GM19025 (cell line): ENCODE measurements at regions not wholly inside any gene's neighbourhood (a gene's known extent, or its start where the extent isn't known, plus 50 kb on each side); places are given as distances from the start of the nearest gene placed in this dataset.

Source experiments
- ATAC-seq: cut with Tn5 transposase; IDR thresholded peaks from one replicate; pipeline ENCODE4 v1.9.1; 2021; ENCODE audit warnings: mild to moderate bottlenecking, low read depth, moderate library complexity; ENCODE audit not compliant: unreplicated experiment

DNA sequence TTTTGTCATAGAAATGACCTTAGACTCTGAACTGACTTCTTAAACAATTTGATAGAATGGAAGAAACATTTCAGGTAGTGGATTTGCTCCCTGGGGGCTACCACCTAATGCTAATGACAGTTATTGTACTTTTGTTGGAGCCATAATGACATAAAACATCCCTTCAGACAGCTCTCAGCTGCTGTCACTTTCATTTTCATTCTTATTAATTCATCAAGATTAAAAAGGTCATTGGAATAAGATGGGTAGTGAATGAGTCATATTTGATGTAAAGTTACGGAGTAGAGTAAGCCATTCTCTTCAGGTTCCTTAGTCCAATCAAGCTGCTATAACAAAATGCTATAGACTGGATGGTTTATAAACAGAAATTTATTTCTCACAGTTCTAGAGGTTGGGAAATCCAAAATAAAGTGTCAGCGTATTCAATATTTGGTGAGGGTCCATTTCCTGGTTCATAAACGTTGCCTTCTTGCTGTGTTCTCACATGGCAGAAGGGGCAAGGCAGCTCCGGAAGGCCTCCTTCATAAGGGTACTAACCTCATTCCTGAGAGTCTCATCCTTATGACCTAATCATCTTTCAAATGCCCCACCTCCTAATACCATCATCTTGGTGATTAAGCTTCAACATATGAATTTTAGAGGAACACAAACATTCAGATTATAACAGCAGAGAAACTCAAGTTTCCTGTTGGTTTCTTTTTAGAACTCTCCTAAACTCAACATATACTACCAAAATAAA is 268.5 kb downstream of the ARAP2 start:
- no peak for ATAC-seq

DNA sequence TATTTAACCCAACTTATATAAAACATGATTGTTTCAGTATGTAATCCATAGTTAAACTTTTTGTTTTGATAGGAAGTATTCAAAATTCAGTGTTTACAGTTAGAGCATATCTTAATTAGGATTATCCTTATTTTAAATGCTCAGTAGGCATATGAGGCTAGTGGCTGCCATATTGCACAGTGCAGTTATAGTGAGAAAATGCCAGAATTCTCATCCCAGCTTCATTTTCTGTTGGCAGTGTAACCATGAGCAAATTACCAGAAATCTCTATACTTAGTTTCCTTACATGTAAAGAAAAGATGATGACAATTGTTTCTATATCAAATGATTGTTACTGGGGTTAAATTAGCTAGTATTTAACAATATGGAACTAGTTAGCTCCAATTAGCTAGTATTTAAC is 265.8 kb downstream of the ARAP2 start:
- ATAC-seq = no peak

DNA sequence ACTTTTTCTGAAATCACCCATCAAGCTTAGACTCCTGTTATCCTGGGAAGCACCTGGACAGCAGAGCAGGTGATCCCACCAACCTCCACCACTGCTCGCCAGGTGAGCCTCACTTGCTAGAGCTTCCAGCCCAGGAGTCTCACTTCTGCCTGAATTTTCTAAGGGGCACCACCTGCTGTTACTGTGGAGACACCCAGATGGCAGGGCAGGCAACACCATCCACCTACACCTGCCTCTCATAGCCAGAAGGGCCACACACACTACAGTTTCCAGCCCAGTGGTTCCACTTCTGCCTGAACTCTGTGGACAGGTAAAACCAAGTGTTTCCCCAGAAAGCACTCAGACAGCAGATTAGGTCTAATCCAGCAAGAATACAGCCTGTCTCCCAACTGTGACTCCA is 262.0 kb downstream of the ARAP2 start:
- no peak for ATAC-seq

DNA sequence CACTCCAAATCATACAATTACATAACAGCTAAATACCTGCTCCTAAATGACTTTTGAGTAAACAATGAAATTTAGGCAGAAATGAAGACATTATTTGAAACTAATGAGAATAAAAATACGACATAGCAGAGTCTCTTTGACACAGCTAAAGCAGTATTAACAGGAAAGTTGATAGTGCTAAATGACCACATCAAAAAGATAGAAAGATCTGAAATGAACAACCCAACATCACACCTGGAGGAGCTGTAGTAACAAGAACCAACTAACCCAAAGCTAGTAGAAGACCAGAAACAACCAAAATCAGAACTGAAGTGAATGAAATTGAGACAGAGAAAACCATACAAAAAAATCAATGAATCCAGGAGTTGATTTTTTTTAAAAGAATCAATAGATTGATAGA is 257.8 kb downstream of the ARAP2 start:
- ATAC-seq = no peak

GRCh38 chr4:35993606-35994005 is 250.7 kb downstream of the ARAP2 start:
- ATAC-seq = no peak

DNA sequence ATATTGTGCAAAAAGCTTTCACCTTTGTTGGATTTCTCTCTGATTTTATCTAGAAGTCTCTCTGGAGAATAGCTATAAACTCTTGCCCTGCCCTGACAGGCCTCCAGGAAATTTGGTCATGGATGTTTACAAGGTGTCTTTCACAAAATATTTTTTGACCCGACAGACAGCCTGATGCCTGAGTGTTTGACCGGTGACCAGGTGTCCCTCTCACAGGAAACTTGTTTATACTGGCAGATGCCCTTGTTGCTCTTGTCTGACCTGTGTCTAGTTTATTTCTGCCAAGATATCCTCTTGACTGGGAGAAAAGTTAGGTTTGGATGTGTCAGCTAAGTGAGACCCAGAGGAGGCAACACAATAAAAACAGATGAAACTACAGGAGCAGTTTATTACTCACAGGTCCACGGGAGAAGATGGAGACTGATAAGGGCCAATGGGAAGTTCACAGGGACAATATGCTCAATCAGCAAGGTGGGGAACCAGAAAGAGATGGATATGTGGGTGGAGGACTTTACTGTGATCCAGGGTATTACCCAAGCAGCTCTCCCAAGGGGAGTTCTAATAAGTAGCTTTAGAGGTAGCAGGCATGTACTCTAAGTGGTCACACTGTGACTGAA is 243.3 kb downstream of the ARAP2 start:
- no peak for ATAC-seq

GRCh38 chr4:36003051-36003450 is 241.3 kb downstream of the ARAP2 start:
- no peak for ATAC-seq

DNA sequence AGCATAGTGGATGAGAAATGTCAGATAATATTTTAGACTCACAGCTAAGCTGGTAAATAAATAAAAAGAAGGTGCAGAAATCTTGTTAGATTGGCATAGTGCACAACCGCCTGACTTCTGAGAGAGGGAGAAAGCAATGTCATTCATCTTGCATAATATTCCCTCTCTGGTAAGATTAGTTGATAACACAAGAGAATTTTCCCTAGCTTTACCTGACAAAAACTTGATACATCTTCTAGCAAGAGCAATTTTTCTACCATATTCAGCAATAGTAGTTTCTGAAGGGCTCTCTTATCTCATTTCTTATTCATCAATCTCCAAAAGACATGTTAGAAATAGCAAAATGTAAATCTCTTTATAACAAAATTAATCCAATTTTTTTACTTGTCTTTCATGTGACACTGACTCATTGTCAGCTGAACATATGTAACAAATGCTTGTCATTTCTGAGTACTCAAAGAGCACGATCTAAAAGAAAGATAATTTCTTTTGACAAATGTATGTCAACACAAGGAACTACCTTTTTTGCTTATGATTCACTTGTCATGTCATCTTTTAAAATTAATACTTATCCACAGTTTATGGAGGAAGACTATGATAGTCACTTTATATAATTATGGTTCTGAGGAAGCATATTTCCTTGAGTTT is 240.0 kb downstream of the ARAP2 start:
- no peak for ATAC-seq

GRCh38 chr4:36006226-36006625 is 238.1 kb downstream of the ARAP2 start:
- ATAC-seq = no peak

GRCh38 chr4:36010397-36010929 is 233.9 kb downstream of the ARAP2 start:
- ATAC-seq = no peak

DNA sequence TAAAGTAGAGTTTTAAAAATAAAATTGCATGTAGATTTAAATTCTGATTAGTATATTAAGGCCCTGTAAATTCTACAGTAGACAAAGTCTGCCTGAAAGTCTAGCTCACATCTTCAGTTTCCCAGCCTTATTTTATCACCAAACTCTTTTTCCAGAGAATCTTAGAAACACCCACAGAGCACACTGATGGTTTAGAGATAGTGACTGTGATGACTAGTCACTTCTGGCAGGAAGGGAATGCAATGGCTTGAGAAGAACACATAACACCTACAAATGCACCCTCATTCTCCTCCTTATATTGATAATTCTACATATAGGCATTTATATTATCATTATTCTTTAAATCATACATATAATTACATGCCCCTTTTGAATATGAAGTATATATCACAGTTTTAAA is 232.9 kb downstream of the ARAP2 start:
- no peak for ATAC-seq

- no peak for ATAC-seq
Observed at GRCh38 chr4:36012503-36012902, 231.8 kb downstream of the ARAP2 start.

GRCh38 chr4:36013206-36013605 is 231.1 kb downstream of the ARAP2 start:
- no peak for ATAC-seq
